Iris pigment epithelial cell (primary cell): ENCODE measurements at regions not wholly inside any gene's neighbourhood (a gene's known extent, or its start where the extent isn't known, plus 50 kb on each side); places are given as distances from the start of the nearest gene placed in this dataset.

Experiments used
- DNase-seq: peaks from one replicate; pipeline ENCODE4 v3.0.0-alpha.2; 2011; ENCODE audit warnings: low read depth

- DNase-seq = no peak
These were observed 121.7 kb downstream of the NHLRC3 start for GRCh38 chr13:39159846-39160370.

GRCh38 chr13:39167018-39167417 lies 128.8 kb downstream of the NHLRC3 start:
- no peak for DNase-seq

GRCh38 chr13:39170711-39171110 lies 132.5 kb downstream of the NHLRC3 start:
- no peak for DNase-seq

- DNase-seq = no peak
These were observed 147.1 kb downstream of the NHLRC3 start for GRCh38 chr13:39185326-39185725.

GRCh38 chr13:39186205-39186875 lies 148.1 kb downstream of the NHLRC3 start:
- DNase-seq = no peak

GRCh38 chr13:39189778-39190177 lies 151.5 kb downstream of the NHLRC3 start:
- no peak for DNase-seq

GRCh38 chr13:39196965-39197646 lies 158.8 kb downstream of the NHLRC3 start:
- DNase-seq = peak; percentile 1

- DNase-seq = no peak
These were observed 159.4 kb downstream of the NHLRC3 start for GRCh38 chr13:39197647-39198007.

GRCh38 chr13:39200249-39200910 lies 162.1 kb downstream of the NHLRC3 start:
- DNase-seq = no peak

- no peak for DNase-seq
These were observed 162.9 kb downstream of the NHLRC3 start for GRCh38 chr13:39201180-39201579.

GRCh38 chr13:39202746-39203145 lies 164.5 kb downstream of the NHLRC3 start:
- DNase-seq = no peak

- no peak for DNase-seq
These were observed 170.4 kb downstream of the NHLRC3 start for GRCh38 chr13:39208636-39209035.

GRCh38 chr13:39209731-39210531 lies 171.7 kb downstream of the NHLRC3 start:
- DNase-seq = peak; percentile 34

GRCh38 chr13:39210961-39211534 lies 172.8 kb downstream of the NHLRC3 start:
- DNase-seq = peak; percentile 2

- DNase-seq = no peak
These were observed 177.7 kb downstream of the NHLRC3 start for GRCh38 chr13:39215971-39216370.

GRCh38 chr13:39217471-39217870 lies 179.2 kb downstream of the NHLRC3 start:
- DNase-seq = no peak

GRCh38 chr13:39224671-39225240 lies 186.5 kb downstream of the NHLRC3 start:
- DNase-seq = no peak

GRCh38 chr13:39225860-39226259 lies 187.6 kb downstream of the NHLRC3 start:
- DNase-seq = no peak

GRCh38 chr13:39226359-39226758 lies 188.1 kb downstream of the NHLRC3 start:
- no peak for DNase-seq

GRCh38 chr13:39232401-39232980 lies 194.2 kb downstream of the NHLRC3 start:
- DNase-seq = no peak

GRCh38 chr13:39232999-39233398 lies 194.7 kb downstream of the NHLRC3 start:
- DNase-seq = no peak
